Gastrocnemius medialis (tissue), 4 donors: ENCODE measurements at regions not wholly inside any gene's neighbourhood (a gene's known extent, or its start where the extent isn't known, plus 50 kb on each side); places are given as distances from the start of the nearest gene placed in this dataset.

Experiments
- CTCF ChIP-seq, 5 experiments: fragments of 450-650 bp in 3 of 5; fragments of 200-600 bp in 2 of 5; sonication (generic) in 2 of 5; IDR thresholded peaks in 4 of 5; conservative IDR thresholded peaks in 1 of 5; 1 replicate in 4 of 5; 2 replicates in 1 of 5; pipeline ENCODE4 v1.5.1; 2016 to 2019; ENCODE audit warnings: antibody characterized with exemption in 5 of 5, mild to moderate bottlenecking in 3 of 5, moderate library complexity in 3 of 5
- POLR2A ChIP-seq, 2 donors: fragments of 450-650 bp; IDR thresholded peaks; one replicate each; pipeline ENCODE4 v1.6.1; 2017; ENCODE audit warnings: antibody characterized with exemption in 2 of 2, mild to moderate bottlenecking in 2 of 2, moderate library complexity in 2 of 2

- TF ChIP-seq CTCF (IDR thresholded peaks at IDR 0.05 in 4 of 5, conservative IDR thresholded peaks at IDR 0.05 in 1 of 5) (no peak), POLR2A (IDR thresholded peaks at IDR 0.05) (no peak)
Observed at GRCh38 chr16:54336631-54337204, 50.1 kb upstream of the IRX3 start.
